HUES6 (cell line): ENCODE measurements at regions not wholly inside any gene's neighbourhood (a gene's known extent, or its start where the extent isn't known, plus 50 kb on each side); places are given as distances from the start of the nearest gene placed in this dataset.
A peak's percentile ranks its signal among the peaks of the same experiment; 100 is the strongest.
"Not testable (repeated sequence)": the region's sequence is repeated elsewhere in the genome, so short reads cannot be mapped to it uniquely, and the experiment has no call there.

Source experiments
- H3K27ac ChIP-seq: 2 replicates; pipeline ENCODE4 v1.7.0; 2013; ENCODE audit warnings: low read depth, mild to moderate bottlenecking, low read length, inconsistent platforms
- H3K27me3 ChIP-seq: 2 replicates; pipeline ENCODE4 v1.6.1; 2013; ENCODE audit warnings: low read length; ENCODE audit not compliant: control insufficient read depth, insufficient read depth
- H3K36me3 ChIP-seq: 2 replicates; pipeline ENCODE4 v1.6.1; 2013; ENCODE audit warnings: low read length; ENCODE audit not compliant: control insufficient read depth, insufficient read depth
- H3K4me1 ChIP-seq: 2 replicates; pipeline ENCODE4 v1.6.1; 2013; ENCODE audit warnings: low read length; ENCODE audit not compliant: control insufficient read depth, insufficient read depth
- H3K4me3 ChIP-seq: 2 replicates; pipeline ENCODE4 v1.5.1; 2013; ENCODE audit warnings: low read depth, low read length
- H3K9ac ChIP-seq: one replicate; pipeline ENCODE4 v1.6.1; 2013; ENCODE audit warnings: mild to moderate bottlenecking, low read length
- H3K9me3 ChIP-seq: 2 replicates; pipeline ENCODE4 v1.6.1; 2013; ENCODE audit warnings: low read depth, low read length; ENCODE audit not compliant: control insufficient read depth, insufficient read depth

DNA sequence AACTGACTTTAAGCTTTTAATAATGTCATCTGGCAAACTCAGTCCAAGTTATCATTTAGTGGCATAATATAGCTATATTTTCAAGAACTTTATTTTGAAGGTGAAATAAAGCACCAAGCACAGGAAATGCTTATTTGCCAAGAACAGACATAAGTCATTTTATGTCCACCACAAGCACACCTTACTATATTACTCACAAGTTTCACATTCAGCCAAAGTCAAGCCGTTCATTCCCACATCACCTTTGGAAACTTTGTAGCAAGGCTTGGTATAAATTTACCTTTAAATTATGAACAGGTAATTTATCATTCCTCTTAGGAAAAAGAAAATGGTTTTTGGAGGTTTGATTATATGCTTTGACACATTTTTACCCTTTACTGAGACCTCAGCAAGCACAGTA lies 236.8 kb upstream of the FKBP1C start:
- Histone ChIP-seq H3K4me3 (no peak overlapping the region), H3K27me3 (no peaks in the 10 kb centered on the region), H3K27ac (no peak overlapping the region), H3K4me1 (no peaks in the 10 kb centered on the region; the same call in 1 of the 2 replicates), H3K9ac (no peak overlapping the region), H3K36me3 (no peaks in the 10 kb centered on the region), H3K9me3 (no peaks in the 10 kb centered on the region)

- no peaks in the 10 kb centered on the region for H3K36me3 ChIP-seq
- H3K9me3 ChIP-seq = no peaks in the 10 kb centered on the region
- H3K9ac ChIP-seq = no peak overlapping the region
- H3K27ac ChIP-seq = no peak overlapping the region
- no peaks in the 10 kb centered on the region for H3K27me3 ChIP-seq
- H3K4me1 ChIP-seq = no peaks in the 10 kb centered on the region; the same call in 1 of the 2 replicates
- no peak overlapping the region for H3K4me3 ChIP-seq
Measured at GRCh38 chr6:62976566-62976965, 234.7 kb upstream of the FKBP1C start.

GRCh38 chr6:62978920-62979319 lies 232.3 kb upstream of the FKBP1C start:
- Histone ChIP-seq H3K9me3 (no peaks in the 10 kb centered on the region), H3K27me3 (no peaks in the 10 kb centered on the region), H3K4me3 (no peak overlapping the region)

GRCh38 chr6:62980093-62980492 lies 231.2 kb upstream of the FKBP1C start:
- no peaks in the 10 kb centered on the region for H3K27me3 ChIP-seq
- H3K4me3 ChIP-seq = no peak overlapping the region
- H3K9ac ChIP-seq = no peak overlapping the region
- no peaks in the 10 kb centered on the region for H3K9me3 ChIP-seq
- no peak overlapping the region for H3K27ac ChIP-seq
- H3K36me3 ChIP-seq = no peaks in the 10 kb centered on the region
- no peaks in the 10 kb centered on the region; the same call in 1 of the 2 replicates for H3K4me1 ChIP-seq

More at GRCh38 chr6:62978920-62979319, 232.3 kb upstream of the FKBP1C start:
- no peaks in the 10 kb centered on the region; the same call in 1 of the 2 replicates for H3K4me1 ChIP-seq
- H3K9ac ChIP-seq = no peak overlapping the region
- H3K27ac ChIP-seq = no peak overlapping the region
- H3K36me3 ChIP-seq = no peaks in the 10 kb centered on the region

GRCh38 chr6:62980724-62981123 lies 230.5 kb upstream of the FKBP1C start:
- Histone ChIP-seq H3K36me3 (no peaks in the 10 kb centered on the region), H3K27me3 (no peaks in the 10 kb centered on the region), H3K27ac (no peak overlapping the region)

DNA sequence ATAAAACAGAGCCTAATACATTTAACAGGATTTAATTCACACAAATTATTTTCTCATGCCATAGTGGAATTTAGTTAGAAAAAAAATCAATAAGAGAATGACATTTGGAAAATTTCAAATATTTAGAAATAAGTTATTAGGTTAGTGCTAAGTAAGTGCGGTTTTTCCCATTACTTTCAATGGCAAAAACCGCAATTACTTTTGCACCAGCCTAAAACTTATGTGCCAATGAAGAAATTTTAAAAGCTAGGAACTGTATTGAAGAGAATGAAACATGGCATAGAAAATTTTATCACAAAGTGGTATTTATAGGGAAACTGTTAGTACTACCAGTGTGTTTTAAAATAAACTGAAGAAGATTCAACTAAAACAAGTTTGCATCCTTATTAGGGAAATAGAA lies 228.3 kb upstream of the FKBP1C start:
- no peaks in the 10 kb centered on the region for H3K36me3 ChIP-seq
- H3K27ac ChIP-seq = no peak overlapping the region
- H3K4me1 ChIP-seq = no peaks in the 10 kb centered on the region
- no peaks in the 10 kb centered on the region for H3K27me3 ChIP-seq
- no peaks in the 10 kb centered on the region for H3K9me3 ChIP-seq
- H3K4me3 ChIP-seq = no peak overlapping the region
- no peak overlapping the region for H3K9ac ChIP-seq

More at GRCh38 chr6:62980724-62981123, 230.5 kb upstream of the FKBP1C start:
- H3K4me3 ChIP-seq = no peak overlapping the region
- H3K9me3 ChIP-seq = no peaks in the 10 kb centered on the region
- no peak overlapping the region for H3K9ac ChIP-seq
- no peaks in the 10 kb centered on the region; the same call in 1 of the 2 replicates for H3K4me1 ChIP-seq

DNA sequence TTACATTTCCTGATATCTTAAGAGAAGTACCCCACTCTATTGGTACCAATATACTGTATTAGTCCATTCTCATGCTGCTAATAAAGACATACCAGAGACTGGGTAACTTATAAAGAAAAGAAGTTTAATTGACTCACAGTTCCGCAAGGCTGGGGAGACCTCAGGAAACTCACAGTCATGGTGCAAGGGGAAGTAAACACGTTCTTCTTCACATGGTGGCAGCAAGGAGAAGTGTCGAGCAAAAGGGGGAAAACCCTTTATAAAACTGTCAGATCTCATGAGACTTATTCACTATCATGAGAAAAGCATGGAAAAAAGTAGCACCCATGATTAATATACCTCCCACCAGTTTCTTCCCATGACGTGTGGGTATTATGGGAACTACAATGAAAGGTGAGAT lies 219.6 kb upstream of the FKBP1C start:
- not testable (repeated sequence) for H3K27ac ChIP-seq, H3K27me3 ChIP-seq, H3K4me1 ChIP-seq, H3K9me3 ChIP-seq, H3K4me3 ChIP-seq, H3K36me3 ChIP-seq, H3K9ac ChIP-seq

DNA sequence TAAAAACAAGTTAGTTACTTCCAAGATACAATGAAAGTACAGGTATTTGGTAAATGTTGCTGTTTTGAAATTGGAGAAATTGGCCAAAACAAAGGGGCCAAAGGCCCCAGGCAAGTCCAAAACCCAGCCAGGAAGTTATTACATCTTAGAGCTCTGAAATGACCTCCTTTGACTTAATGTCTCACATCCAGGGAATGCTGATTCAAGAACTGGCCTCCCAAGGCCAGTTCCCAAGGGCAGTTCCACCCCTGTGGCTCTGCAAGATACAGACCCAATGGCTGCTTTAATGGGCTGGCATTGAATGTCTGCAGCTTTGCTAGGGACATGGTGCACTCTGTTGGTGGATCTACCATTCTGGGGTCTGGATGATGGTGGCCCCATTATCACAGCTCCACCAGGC lies 217.3 kb upstream of the FKBP1C start:
- Histone ChIP-seq H3K36me3 (no peaks in the 10 kb centered on the region), H3K27me3 (no peaks in the 10 kb centered on the region), H3K9me3 (peaks cover 5% of the 10 kb centered on the region; the same call in 1 of the 2 replicates)

DNA sequence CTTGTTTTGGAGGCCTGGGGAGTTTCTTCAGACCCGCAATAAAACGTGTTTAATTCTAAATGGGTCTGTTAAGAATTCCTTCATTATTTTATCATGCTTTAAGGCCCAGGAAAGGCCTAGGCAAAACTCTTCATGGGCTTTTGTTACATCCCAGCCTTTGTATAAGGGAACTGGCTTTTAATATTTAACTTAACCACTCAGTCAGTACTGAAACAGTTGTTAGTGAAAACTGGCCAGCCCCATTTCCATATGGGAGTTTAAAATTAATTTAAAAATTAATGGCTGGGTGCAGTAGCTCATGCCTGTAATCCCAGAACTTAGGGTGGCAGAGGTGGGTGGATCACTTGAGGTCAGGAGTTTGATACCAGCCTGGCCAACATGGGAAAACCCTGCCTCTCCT lies 213.2 kb upstream of the FKBP1C start:
- Histone ChIP-seq H3K9ac (no peak overlapping the region), H3K36me3 (no peaks in the 10 kb centered on the region), H3K27ac (no peak overlapping the region)

More for the DNA sequence above, 217.3 kb upstream of the FKBP1C start:
- Histone ChIP-seq H3K4me1 (peaks cover 3% of the 10 kb centered on the region; the same call in 1 of the 2 replicates), H3K4me3 (no peak overlapping the region), H3K27ac (no peak overlapping the region), H3K9ac (no peak overlapping the region)

DNA sequence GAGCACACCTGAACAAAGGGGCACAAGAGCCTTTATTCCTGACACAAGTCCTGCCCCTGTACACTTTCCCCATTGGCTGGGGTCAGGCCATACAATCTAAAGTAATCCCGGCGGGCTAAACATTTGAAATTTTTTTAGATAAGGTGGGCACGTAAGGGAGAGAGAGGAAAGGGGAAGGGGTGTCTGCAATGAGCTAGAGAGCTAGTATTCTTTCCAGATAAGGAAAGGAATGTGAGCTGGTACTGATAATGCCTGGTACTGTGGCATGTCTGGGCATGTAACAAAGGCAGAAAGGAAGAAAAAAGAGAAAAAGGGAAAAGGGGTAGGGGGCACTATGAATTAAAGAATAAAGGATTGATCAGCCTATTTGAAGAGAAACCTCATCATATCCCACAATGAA lies 212.0 kb upstream of the FKBP1C start:
- not testable (repeated sequence) for H3K27me3 ChIP-seq, H3K4me3 ChIP-seq, H3K36me3 ChIP-seq, H3K9me3 ChIP-seq
- peak overlapping the region; percentile 48 for H3K9ac ChIP-seq
- H3K4me1 ChIP-seq = peaks cover 14% of the 10 kb centered on the region
- H3K27ac ChIP-seq = peak overlapping the region; percentile 75

More for the DNA sequence above, 213.2 kb upstream of the FKBP1C start:
- Histone ChIP-seq H3K9me3 (peaks cover 3% of the 10 kb centered on the region; the same call in 1 of the 2 replicates), H3K4me1 (peaks cover 14% of the 10 kb centered on the region), H3K4me3 (no peak overlapping the region), H3K27me3 (no peaks in the 10 kb centered on the region)

DNA sequence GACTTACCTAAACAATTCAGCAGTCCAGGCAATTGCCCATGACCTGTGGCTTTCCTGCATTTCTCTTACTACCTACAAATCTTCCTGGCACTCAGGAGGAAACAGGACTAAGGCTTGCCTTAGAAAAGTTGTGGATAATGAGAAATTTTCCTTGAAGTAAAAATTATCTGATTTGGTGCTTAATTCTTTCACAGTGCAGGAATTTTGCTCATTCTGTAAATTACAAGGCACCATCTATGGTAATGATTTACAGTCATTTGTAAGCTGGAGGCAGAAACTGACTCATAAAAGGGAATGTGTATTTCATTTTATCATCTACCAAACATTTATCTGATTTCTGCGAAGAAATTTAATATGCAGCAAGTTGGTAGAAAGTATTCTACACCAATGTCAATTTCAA lies 211.5 kb upstream of the FKBP1C start:
- H3K36me3 ChIP-seq = no peaks in the 10 kb centered on the region
- H3K27me3 ChIP-seq = no peaks in the 10 kb centered on the region
- H3K9ac ChIP-seq = peak overlapping the region; percentile 48
- no peak overlapping the region for H3K4me3 ChIP-seq
- H3K27ac ChIP-seq = peak overlapping the region; percentile 75
- peaks cover 14% of the 10 kb centered on the region for H3K4me1 ChIP-seq
- H3K9me3 ChIP-seq = peaks cover 3% of the 10 kb centered on the region; the same call in 1 of the 2 replicates

GRCh38 chr6:63006018-63006417 lies 205.3 kb upstream of the FKBP1C start:
- H3K36me3 ChIP-seq, H3K27me3 ChIP-seq, H3K4me1 ChIP-seq, H3K27ac ChIP-seq, H3K9me3 ChIP-seq, H3K9ac ChIP-seq, H3K4me3 ChIP-seq: not testable (repeated sequence)
